ENCODE measurements at regions not wholly inside any gene's neighbourhood (a gene's known extent, or its start where the extent isn't known, plus 50 kb on each side); places are given as distances from the start of the nearest gene placed in this dataset.

DNA sequence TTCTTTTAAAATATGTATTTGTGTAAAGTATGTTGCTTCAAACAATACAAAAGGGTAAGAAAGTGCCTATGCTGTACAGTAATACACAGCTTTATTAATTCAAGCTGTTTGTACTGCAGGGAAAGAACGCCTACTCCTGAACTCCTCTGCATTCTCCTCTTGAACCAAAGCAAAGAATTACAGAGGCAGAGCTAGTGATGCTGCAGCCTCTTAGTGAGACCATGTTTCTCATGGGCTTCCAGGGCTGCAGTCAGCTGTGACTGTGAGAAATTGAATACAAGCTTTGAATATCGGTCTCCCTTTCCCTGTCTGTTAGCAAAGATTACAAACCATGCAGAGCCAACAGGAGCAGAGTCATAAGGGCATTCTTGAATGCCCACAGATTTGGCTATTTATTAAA, 248.5 kb downstream of the SLITRK1 start:
- TF ChIP-seq POLR2AphosphoS5 (IDR thresholded peaks at IDR 0.05; ENCODE audit: borderline replicate concordance, low read depth, low read length) (no peak), EZH2 (IDR thresholded peaks at IDR 0.05) (no peak), FOXP2 (optimal IDR thresholded peaks at IDR 0.05; ENCODE audit: control extremely low read depth, extremely low read length, insufficient read depth) (no peak)

All from SK-N-MC (cell line).